HCT116 (cell line): ENCODE measurements at regions not wholly inside any gene's neighbourhood (a gene's known extent, or its start where the extent isn't known, plus 50 kb on each side); places are given as distances from the start of the nearest gene placed in this dataset.

Experiments used
- ATAC-seq: fragments of 200-7000 bp; cut with Tn5 transposase; 2 replicates; pipeline ENCODE4 v1.9.1; 2020; ENCODE audit warnings: mild to moderate bottlenecking, moderate library complexity
- BruUV-seq: library from RNA; stranded (reverse); fragments of 400-500 nt; replicated peaks from 2 replicates; lab custom pipeline; 2021; lab: Mats Ljungman, UMichigan
- CTCF ChIA-PET: fragments of 300-600 bp; sonication (Branson Sonifier 250); formaldehyde crosslinking; loops from one replicate; lab custom pipeline; 2021; ENCODE audit warnings: antibody characterized with exemption; lab: Charles Lee
- POLR2A ChIA-PET: fragments of 300-600, 350-600 bp; sonication (Branson Sonifier 250); formaldehyde crosslinking; loops from one replicate; lab custom pipeline; 2021; ENCODE audit warnings: antibody characterized with exemption; lab: Charles Lee
- RAD21 ChIA-PET, 2 experiments: fragments of 300-600 bp; sonication (Branson Sonifier 250); formaldehyde crosslinking; loops; one replicate each; lab custom pipeline; 2023; ENCODE audit warnings: low total read pairs in 2 of 2; ENCODE audit not compliant: uncharacterized antibody in 2 of 2, unreplicated experiment in 2 of 2, low non-redundant PET in 1 of 2; lab: Charles Lee
- DNase-seq: peaks from one replicate; pipeline ENCODE4 v3.0.0-alpha.2; 2010; ENCODE audit warnings: low read depth, low spot score
- H2AFZ ChIP-seq: fragments of 200-600 bp; shearing (Covaris generic), sonication (generic); 2 replicates; pipeline ENCODE4 v1.6.1; 2017; ENCODE audit warnings: low read depth, mixed run types, mixed read lengths, antibody characterized with exemption, low read length; ENCODE audit not compliant: poor library complexity, severe bottlenecking
- H3K27ac ChIP-seq: 2 replicates; pipeline ENCODE4 v1.5.1; 2012; ENCODE audit warnings: low read depth, low read length
- H3K27me3 ChIP-seq: fragments of 200-600 bp; sonication (generic); 2 replicates; pipeline ENCODE4 v1.6.1; 2016; ENCODE audit warnings: mixed run types, low read length, mixed read lengths; ENCODE audit not compliant: insufficient read depth
- H3K36me3 ChIP-seq, 2 experiments: fragments of 200-500 bp in 1 of 2; fragments of 200-600 bp in 1 of 2; sonication (Bioruptor generic) in 1 of 2; sonication (generic) in 1 of 2; 2 replicates each; pipeline versions ENCODE4 v1.5.1 to v1.6.1; 2014 to 2016; ENCODE audit warnings: low read length in 2 of 2, inconsistent platforms in 1 of 2, mixed read lengths in 1 of 2, mixed run types in 1 of 2; ENCODE audit not compliant: insufficient read depth in 2 of 2, control insufficient read depth in 1 of 2
- H3K4me1 ChIP-seq, 2 experiments: fragments of 200-600 bp in 1 of 2; sonication (generic) in 1 of 2; 2 replicates each; pipeline versions ENCODE4 v1.5.1 to v1.6.1; 2012 to 2017; ENCODE audit warnings: low read length in 2 of 2, inconsistent platforms in 1 of 2, mild to moderate bottlenecking in 1 of 2, mixed read lengths in 1 of 2, mixed run types in 1 of 2, moderate library complexity in 1 of 2; ENCODE audit not compliant: insufficient read depth in 2 of 2, control insufficient read depth in 1 of 2
- H3K4me2 ChIP-seq: fragments of 200-600 bp; sonication (generic); 2 replicates; pipeline ENCODE4 v1.6.1; 2017; ENCODE audit warnings: mixed run types, low read length, mixed read lengths
- H3K4me3 ChIP-seq, 2 experiments: fragments of 200-600 bp in 1 of 2; sonication (generic) in 1 of 2; replicated peaks in 1 of 2; 2 replicates each; pipeline ENCODE4 v1.5.1; 2011 to 2016; ENCODE audit warnings: low read length in 2 of 2, control low read depth in 1 of 2, low read depth in 1 of 2, mild to moderate bottlenecking in 1 of 2, mixed read lengths in 1 of 2, mixed run types in 1 of 2
- H3K79me2 ChIP-seq: fragments of 200-600 bp; sonication (generic); 2 replicates; pipeline ENCODE4 v1.6.1; 2017; ENCODE audit warnings: mild to moderate bottlenecking, mixed run types, low read length, moderate library complexity, mixed read lengths; ENCODE audit not compliant: insufficient read depth
- H3K9ac ChIP-seq: fragments of 200-600 bp; sonication (generic); 2 replicates; pipeline ENCODE4 v1.6.1; 2016; ENCODE audit warnings: low read length, mixed read lengths
- H3K9me2 ChIP-seq: fragments of 200-600 bp; sonication (generic), shearing (Covaris generic); 2 replicates; pipeline ENCODE4 v1.6.1; 2017; ENCODE audit warnings: mixed run types, mild to moderate bottlenecking, moderate library complexity; ENCODE audit not compliant: insufficient read depth
- H3K9me3 ChIP-seq, 2 experiments: fragments of 200-500 bp in 1 of 2; fragments of 200-600 bp in 1 of 2; sonication (Bioruptor generic) in 1 of 2; sonication (generic) in 1 of 2; 2 replicates each; pipeline ENCODE4 v1.6.1; 2014 to 2017; ENCODE audit warnings: low read length in 2 of 2, mixed read lengths in 2 of 2, inconsistent platforms in 1 of 2, low read depth in 1 of 2, mild to moderate bottlenecking in 1 of 2, mixed run types in 1 of 2, moderate library complexity in 1 of 2; ENCODE audit not compliant: control insufficient read depth in 1 of 2, insufficient read depth in 1 of 2
- H4K20me1 ChIP-seq: fragments of 200-600 bp; sonication (generic), shearing (Covaris generic); 2 replicates; pipeline ENCODE4 v1.6.1; 2017; ENCODE audit warnings: mixed run types, mild to moderate bottlenecking, moderate library complexity; ENCODE audit not compliant: insufficient read depth
- CBX3 ChIP-seq: IDR thresholded peaks from 2 replicates; pipeline ENCODE4 v1.6.1; 2012; ENCODE audit warnings: low read depth
- CEBPB ChIP-seq: IDR thresholded peaks from 2 replicates; pipeline ENCODE4 v1.6.1; 2012; ENCODE audit warnings: low read depth
- EGR1 ChIP-seq: IDR thresholded peaks from 2 replicates; pipeline ENCODE4 v1.6.1; 2012; ENCODE audit warnings: low read depth
- EZH2phosphoT487 ChIP-seq: fragments of 200-600 bp; IDR thresholded peaks from 2 replicates; pipeline ENCODE4 v1.6.1; 2018; ENCODE audit warnings: antibody characterized with exemption, borderline replicate concordance
- FOSL1 ChIP-seq: IDR thresholded peaks from 2 replicates; pipeline ENCODE4 v1.6.1; 2012; ENCODE audit warnings: low read depth
- JUND ChIP-seq: IDR thresholded peaks from 2 replicates; pipeline ENCODE4 v1.6.1; 2012
- RAD21 ChIP-seq: IDR thresholded peaks from 2 replicates; pipeline ENCODE4 v1.6.1; 2012; ENCODE audit warnings: low read depth, mild to moderate bottlenecking
- SIN3A ChIP-seq: IDR thresholded peaks from 2 replicates; pipeline ENCODE4 v1.6.1; 2012; ENCODE audit warnings: low read depth
- SP1 ChIP-seq: IDR thresholded peaks from 2 replicates; pipeline ENCODE4 v1.6.1; 2012; ENCODE audit warnings: low read depth
- TCF7L2 ChIP-seq: IDR thresholded peaks from 2 replicates; pipeline ENCODE4 v1.7.0; 2011; ENCODE audit warnings: borderline replicate concordance, inconsistent platforms; ENCODE audit not compliant: insufficient read depth, insufficient read length; ENCODE audit errors: extremely low read depth
- ZFX ChIP-seq: fragments of 450-650 bp; IDR thresholded peaks from 2 replicates; pipeline ENCODE4 v1.6.1; 2017
- ZNF274 ChIP-seq: fragments of 200-500 bp; sonication (Bioruptor generic); IDR thresholded peaks from 2 replicates; pipeline ENCODE4 v1.6.1; 2014; ENCODE audit warnings: mild to moderate bottlenecking, low read depth, low read length, inconsistent platforms
- intact Hi-C: fragments of 100-400 bp; cut with micrococcal nuclease; formaldehyde crosslinking; loops from 2 replicates; pipeline ENCODE4 v1.10.0; 2022
- TF ChIP-seq, protein P1 (sequence below): IDR thresholded peaks from 2 replicates; pipeline ENCODE4 v1.6.1; 2012
- TF ChIP-seq, protein P2 (sequence below): IDR thresholded peaks from 2 replicates; pipeline ENCODE4 v1.6.1; 2012; ENCODE audit warnings: low read depth
- TF ChIP-seq, protein P3 (sequence below), 3 experiments: fragments of 200-600 bp in 1 of 3; sonication (generic) in 1 of 3; IDR thresholded peaks in 2 of 3; conservative IDR thresholded peaks in 1 of 3; 2 replicates each; pipeline ENCODE4 v1.5.1; 2012 to 2017; ENCODE audit warnings: low read depth in 2 of 3, low read length in 2 of 3, antibody characterized with exemption in 1 of 3, borderline replicate concordance in 1 of 3, control low read depth in 1 of 3, mild to moderate bottlenecking in 1 of 3, mixed read lengths in 1 of 3, mixed run types in 1 of 3, moderate library complexity in 1 of 3; ENCODE audit not compliant: insufficient read depth in 1 of 3

- BruUV-seq = no TSS peak
- no peaks in the 10 kb centered on the region for H3K9me2 ChIP-seq
- H2AFZ ChIP-seq = no peak overlapping the region
- ChIA-PET CTCF (interaction anchor here (2.2 kb wide), 1 partner anchor 258 kb away, joined by 18 read pairs; no protein-coding TSS in a partner anchor), POLR2A (no interaction called here), RAD21 (no interaction called here)
- H3K9me3 ChIP-seq = peaks cover 0 to 3% of the 10 kb centered on the region in 2 experiments; a peak in 1 of 4 replicates
- H3K36me3 ChIP-seq = no peaks in the 10 kb centered on the region
- no peaks in the 10 kb centered on the region for H3K27me3 ChIP-seq
- H3K79me2 ChIP-seq = no peaks in the 10 kb centered on the region
- no peak overlapping the region for H3K4me2 ChIP-seq
- DNase-seq = no peak
- H3K9ac ChIP-seq = no peak overlapping the region
- H3K4me1 ChIP-seq = no peaks in the 10 kb centered on the region
- TF ChIP-seq, protein P1, sequence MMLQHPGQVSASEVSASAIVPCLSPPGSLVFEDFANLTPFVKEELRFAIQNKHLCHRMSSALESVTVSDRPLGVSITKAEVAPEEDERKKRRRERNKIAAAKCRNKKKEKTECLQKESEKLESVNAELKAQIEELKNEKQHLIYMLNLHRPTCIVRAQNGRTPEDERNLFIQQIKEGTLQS = no peak
- TF ChIP-seq CBX3 = no peak
- TF ChIP-seq, protein P2, sequence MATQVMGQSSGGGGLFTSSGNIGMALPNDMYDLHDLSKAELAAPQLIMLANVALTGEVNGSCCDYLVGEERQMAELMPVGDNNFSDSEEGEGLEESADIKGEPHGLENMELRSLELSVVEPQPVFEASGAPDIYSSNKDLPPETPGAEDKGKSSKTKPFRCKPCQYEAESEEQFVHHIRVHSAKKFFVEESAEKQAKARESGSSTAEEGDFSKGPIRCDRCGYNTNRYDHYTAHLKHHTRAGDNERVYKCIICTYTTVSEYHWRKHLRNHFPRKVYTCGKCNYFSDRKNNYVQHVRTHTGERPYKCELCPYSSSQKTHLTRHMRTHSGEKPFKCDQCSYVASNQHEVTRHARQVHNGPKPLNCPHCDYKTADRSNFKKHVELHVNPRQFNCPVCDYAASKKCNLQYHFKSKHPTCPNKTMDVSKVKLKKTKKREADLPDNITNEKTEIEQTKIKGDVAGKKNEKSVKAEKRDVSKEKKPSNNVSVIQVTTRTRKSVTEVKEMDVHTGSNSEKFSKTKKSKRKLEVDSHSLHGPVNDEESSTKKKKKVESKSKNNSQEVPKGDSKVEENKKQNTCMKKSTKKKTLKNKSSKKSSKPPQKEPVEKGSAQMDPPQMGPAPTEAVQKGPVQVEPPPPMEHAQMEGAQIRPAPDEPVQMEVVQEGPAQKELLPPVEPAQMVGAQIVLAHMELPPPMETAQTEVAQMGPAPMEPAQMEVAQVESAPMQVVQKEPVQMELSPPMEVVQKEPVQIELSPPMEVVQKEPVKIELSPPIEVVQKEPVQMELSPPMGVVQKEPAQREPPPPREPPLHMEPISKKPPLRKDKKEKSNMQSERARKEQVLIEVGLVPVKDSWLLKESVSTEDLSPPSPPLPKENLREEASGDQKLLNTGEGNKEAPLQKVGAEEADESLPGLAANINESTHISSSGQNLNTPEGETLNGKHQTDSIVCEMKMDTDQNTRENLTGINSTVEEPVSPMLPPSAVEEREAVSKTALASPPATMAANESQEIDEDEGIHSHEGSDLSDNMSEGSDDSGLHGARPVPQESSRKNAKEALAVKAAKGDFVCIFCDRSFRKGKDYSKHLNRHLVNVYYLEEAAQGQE = no peak
- no peak for TF ChIP-seq FOSL1
- TF ChIP-seq SIN3A = no peak
- no peak for TF ChIP-seq TCF7L2
- TF ChIP-seq JUND = no peak
- TF ChIP-seq SP1 = no peak
- no peak for TF ChIP-seq CEBPB
- no peak for TF ChIP-seq ZFX
- no peak for TF ChIP-seq EZH2phosphoT487
- no peak for TF ChIP-seq ZNF274
- TF ChIP-seq RAD21 = no peak
- TF ChIP-seq, protein P3, sequence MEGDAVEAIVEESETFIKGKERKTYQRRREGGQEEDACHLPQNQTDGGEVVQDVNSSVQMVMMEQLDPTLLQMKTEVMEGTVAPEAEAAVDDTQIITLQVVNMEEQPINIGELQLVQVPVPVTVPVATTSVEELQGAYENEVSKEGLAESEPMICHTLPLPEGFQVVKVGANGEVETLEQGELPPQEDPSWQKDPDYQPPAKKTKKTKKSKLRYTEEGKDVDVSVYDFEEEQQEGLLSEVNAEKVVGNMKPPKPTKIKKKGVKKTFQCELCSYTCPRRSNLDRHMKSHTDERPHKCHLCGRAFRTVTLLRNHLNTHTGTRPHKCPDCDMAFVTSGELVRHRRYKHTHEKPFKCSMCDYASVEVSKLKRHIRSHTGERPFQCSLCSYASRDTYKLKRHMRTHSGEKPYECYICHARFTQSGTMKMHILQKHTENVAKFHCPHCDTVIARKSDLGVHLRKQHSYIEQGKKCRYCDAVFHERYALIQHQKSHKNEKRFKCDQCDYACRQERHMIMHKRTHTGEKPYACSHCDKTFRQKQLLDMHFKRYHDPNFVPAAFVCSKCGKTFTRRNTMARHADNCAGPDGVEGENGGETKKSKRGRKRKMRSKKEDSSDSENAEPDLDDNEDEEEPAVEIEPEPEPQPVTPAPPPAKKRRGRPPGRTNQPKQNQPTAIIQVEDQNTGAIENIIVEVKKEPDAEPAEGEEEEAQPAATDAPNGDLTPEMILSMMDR (IDR thresholded peaks at IDR 0.05 in 2 of 3, conservative IDR thresholded peaks at IDR 0.05 in 1 of 3; ENCODE audit: borderline replicate concordance in 1 of 3, insufficient read depth in 1 of 3, low read depth in 2 of 3, low read length in 2 of 3) = no peak
- no peak for TF ChIP-seq EGR1
- no peak for ATAC-seq
- intact Hi-C loops = no loop called here
- H3K4me3 ChIP-seq = no peak overlapping the region
- no peak overlapping the region for H3K27ac ChIP-seq
- no peaks in the 10 kb centered on the region for H4K20me1 ChIP-seq
Measured at GRCh38 chr14:106210650-106211049, 684.3 kb downstream of the TMEM121 start.
